Activated naive CD4-positive, alpha-beta T cell treated with anti-CD3 and anti-CD28 coated beads, Interleukin-2, amount 50 U/mL, for 72 hours (primary cell): ENCODE measurements at regions not wholly inside any gene's neighbourhood (a gene's known extent, or its start where the extent isn't known, plus 50 kb on each side); places are given as distances from the start of the nearest gene placed in this dataset.

Experiments
- ATAC-seq, 2 donors: fragments of 150-1000 bp; cut with Tn5 transposase; 2 replicates each; pipeline ENCODE4 v1.10.0; 2021; ENCODE audit warnings: mild to moderate bottlenecking in 2 of 2, moderate library complexity in 2 of 2
- DNase-seq, 2 donors: peaks; one replicate each; pipeline ENCODE4 v3.0.0; 2021 to 2022; ENCODE audit warnings: low spot score in 2 of 2
- H3K27ac Mint-ChIP-seq, 2 donors: one replicate each; pipeline ENCODE4 v1.8.0; 2022; ENCODE audit warnings: mild to moderate bottlenecking in 2 of 2, mixed read lengths in 2 of 2
- H3K36me3 Mint-ChIP-seq, 2 donors: one replicate each; pipeline ENCODE4 v1.8.0; 2022; ENCODE audit warnings: mixed read lengths in 2 of 2
- H3K9me3 Mint-ChIP-seq, 2 donors: one replicate each; pipeline ENCODE4 v1.8.0; 2022; ENCODE audit warnings: mixed read lengths in 2 of 2

DNA sequence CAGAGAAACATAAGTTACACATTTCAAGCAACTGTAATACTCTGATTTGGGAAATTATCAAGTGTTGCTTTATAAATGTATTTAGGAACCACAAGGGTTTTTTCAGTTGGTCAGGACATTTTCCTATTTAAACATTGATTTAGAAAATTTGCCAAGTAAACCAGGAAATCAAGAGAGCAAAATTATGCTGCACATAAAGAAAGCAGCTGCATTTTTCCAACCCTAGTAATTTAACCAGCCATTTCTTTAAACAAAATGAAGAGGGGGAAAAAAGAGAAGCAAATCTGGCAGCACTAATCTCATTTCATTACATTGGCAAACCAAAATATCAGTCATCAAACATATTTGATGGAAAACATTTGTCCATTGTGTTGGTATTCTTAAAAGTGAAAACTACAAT lies 271.4 kb downstream of the TLE1 start:
- Mint-ChIP-seq H3K36me3 (peaks cover 0 to 5% of the 10 kb centered on the region in 2 donors), H3K27ac (no peak overlapping the region)
- DNase-seq, result no peak

GRCh38 chr9:81417299-81417675 lies 272.1 kb downstream of the TLE1 start:
- Mint-ChIP-seq H3K9me3 (peaks cover 0 to 6% of the 10 kb centered on the region in 2 donors), H3K27ac (no peak overlapping the region), H3K36me3 (peaks cover 0 to 5% of the 10 kb centered on the region in 2 donors)
- DNase-seq, result no peak
- no peak for ATAC-seq

More for the DNA sequence above, 271.4 kb downstream of the TLE1 start:
- no peak for ATAC-seq
- peaks cover 0 to 6% of the 10 kb centered on the region in 2 donors for H3K9me3 Mint-ChIP-seq

- H3K9me3 Mint-ChIP-seq, result peaks cover 0 to 6% of the 10 kb centered on the region in 2 donors
- no peak for ATAC-seq
- DNase-seq, result no peak
- no peak overlapping the region for H3K27ac Mint-ChIP-seq
- peaks cover 0 to 5% of the 10 kb centered on the region in 2 donors for H3K36me3 Mint-ChIP-seq
Measured at GRCh38 chr9:81416476-81417298, 272.7 kb downstream of the TLE1 start.

DNA sequence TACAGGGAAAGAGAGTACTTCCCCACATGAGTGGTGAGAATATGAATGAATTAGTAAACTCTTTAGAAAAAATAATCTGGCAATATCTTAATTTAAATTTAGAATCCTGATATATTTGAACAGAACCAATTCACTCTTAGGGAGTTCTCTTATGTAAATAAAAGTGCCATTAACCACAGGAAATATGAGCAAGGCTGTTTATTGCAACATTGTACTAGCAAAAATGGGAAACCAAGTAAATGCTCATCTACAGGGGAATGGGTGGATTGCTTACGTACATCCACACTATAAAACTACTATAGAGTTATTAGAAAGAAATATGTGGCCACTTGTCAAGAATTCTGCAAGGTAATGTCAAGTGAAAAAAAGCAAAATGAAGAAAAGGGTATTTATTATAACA lies 274.5 kb downstream of the TLE1 start:
- H3K36me3 Mint-ChIP-seq, result peaks cover 0 to 5% of the 10 kb centered on the region in 2 donors
- DNase-seq (no peak), ATAC-seq (no peak)
- H3K27ac Mint-ChIP-seq, result no peak overlapping the region
- H3K9me3 Mint-ChIP-seq, result peaks cover 0 to 6% of the 10 kb centered on the region in 2 donors

GRCh38 chr9:81411961-81412360 lies 277.4 kb downstream of the TLE1 start:
- DNase-seq (no peak), ATAC-seq (no peak)
- H3K9me3 Mint-ChIP-seq, result peaks cover 0 to 3% of the 10 kb centered on the region in 2 donors
- H3K27ac Mint-ChIP-seq, result no peak overlapping the region
- H3K36me3 Mint-ChIP-seq, result peaks cover 0 to 3% of the 10 kb centered on the region in 2 donors

GRCh38 chr9:81410201-81410600 lies 279.1 kb downstream of the TLE1 start:
- ATAC-seq (no peak), DNase-seq (no peak)
- no peak overlapping the region for H3K27ac Mint-ChIP-seq
- no peaks in the 10 kb centered on the region for H3K9me3 Mint-ChIP-seq
- no peaks in the 10 kb centered on the region for H3K36me3 Mint-ChIP-seq

GRCh38 chr9:81408951-81409350 lies 280.4 kb downstream of the TLE1 start:
- no peak for DNase-seq
- no peak overlapping the region for H3K27ac Mint-ChIP-seq
- no peak for ATAC-seq
- H3K36me3 Mint-ChIP-seq, result no peaks in the 10 kb centered on the region
- H3K9me3 Mint-ChIP-seq, result peaks cover 0 to 4% of the 10 kb centered on the region in 2 donors

- H3K36me3 Mint-ChIP-seq, result no peaks in the 10 kb centered on the region
- ATAC-seq, result no peak
- H3K9me3 Mint-ChIP-seq, result peaks cover 0 to 7% of the 10 kb centered on the region in 2 donors
- H3K27ac Mint-ChIP-seq, result no peak overlapping the region
- DNase-seq, result no peak
Measured at GRCh38 chr9:81404931-81405598, 284.3 kb downstream of the TLE1 start.

DNA sequence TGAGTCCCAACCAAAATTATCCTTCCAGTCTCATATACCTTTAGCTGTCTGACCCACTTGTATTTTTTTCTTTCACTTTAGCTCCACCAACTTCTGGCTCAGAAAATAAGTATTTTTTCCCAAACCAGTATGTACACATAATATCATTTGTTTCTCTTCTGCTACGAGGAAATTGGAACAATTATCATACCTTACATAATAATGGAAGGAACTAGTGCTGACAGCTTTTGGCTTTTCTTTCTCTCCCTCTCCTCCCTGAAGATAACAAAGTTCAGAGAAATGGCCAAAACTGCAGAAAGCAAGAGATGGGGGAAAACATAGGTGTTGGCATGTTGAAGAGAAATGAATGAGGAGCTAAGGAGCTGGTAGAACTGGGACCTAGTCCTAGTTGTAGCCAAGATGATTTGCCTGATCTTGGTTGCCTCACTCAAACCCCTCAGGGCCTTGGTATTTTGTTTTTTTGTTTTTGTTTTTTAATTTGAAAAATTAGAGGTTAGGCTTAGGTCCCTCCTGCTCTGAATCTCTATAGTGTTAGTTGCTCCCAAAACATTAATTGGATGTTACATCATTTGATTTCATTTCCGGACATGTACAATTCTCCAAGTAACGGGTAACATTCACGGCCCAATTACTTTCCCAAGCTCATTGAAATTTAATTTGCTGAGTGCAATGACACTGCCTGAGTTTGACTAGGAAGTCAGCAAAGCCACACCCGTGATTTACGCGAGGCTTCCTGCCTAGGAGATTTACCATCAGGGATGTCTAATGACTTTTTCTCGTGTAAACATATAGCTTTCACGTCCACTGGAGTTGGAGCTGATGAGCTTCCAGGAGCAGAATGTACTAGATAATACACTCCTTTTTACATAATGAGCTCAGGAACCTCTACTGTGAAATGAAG lies 291.6 kb downstream of the TLE1 start:
- ATAC-seq, result no peak
- H3K27ac Mint-ChIP-seq, result no peak overlapping the region
- DNase-seq, result no peak
- H3K36me3 Mint-ChIP-seq, result peaks cover 0 to 6% of the 10 kb centered on the region in 2 donors
- peaks cover 5 to 12% of the 10 kb centered on the region in 2 donors for H3K9me3 Mint-ChIP-seq

GRCh38 chr9:81396528-81396927 lies 292.8 kb downstream of the TLE1 start:
- Mint-ChIP-seq H3K27ac (no peak overlapping the region), H3K36me3 (peaks cover 0 to 6% of the 10 kb centered on the region in 2 donors), H3K9me3 (peaks cover 5 to 12% of the 10 kb centered on the region in 2 donors)
- ATAC-seq (no peak), DNase-seq (no peak)

GRCh38 chr9:81395676-81396054 lies 293.7 kb downstream of the TLE1 start:
- peaks cover 5 to 12% of the 10 kb centered on the region in 2 donors for H3K9me3 Mint-ChIP-seq
- no peak for ATAC-seq
- no peak for DNase-seq
- peaks cover 0 to 6% of the 10 kb centered on the region in 2 donors for H3K36me3 Mint-ChIP-seq
- H3K27ac Mint-ChIP-seq, result no peak overlapping the region

GRCh38 chr9:81394881-81395675 lies 294.3 kb downstream of the TLE1 start:
- peaks cover 5 to 12% of the 10 kb centered on the region in 2 donors for H3K9me3 Mint-ChIP-seq
- DNase-seq, result no peak
- no peak for ATAC-seq
- no peak overlapping the region for H3K27ac Mint-ChIP-seq
- H3K36me3 Mint-ChIP-seq, result peaks cover 0 to 6% of the 10 kb centered on the region in 2 donors

- Mint-ChIP-seq H3K36me3 (peaks cover 0 to 2% of the 10 kb centered on the region in 2 donors), H3K9me3 (peaks cover 5 to 17% of the 10 kb centered on the region in 2 donors)
- no peak for DNase-seq
Measured at GRCh38 chr9:81393985-81394811, 295.1 kb downstream of the TLE1 start.

DNA sequence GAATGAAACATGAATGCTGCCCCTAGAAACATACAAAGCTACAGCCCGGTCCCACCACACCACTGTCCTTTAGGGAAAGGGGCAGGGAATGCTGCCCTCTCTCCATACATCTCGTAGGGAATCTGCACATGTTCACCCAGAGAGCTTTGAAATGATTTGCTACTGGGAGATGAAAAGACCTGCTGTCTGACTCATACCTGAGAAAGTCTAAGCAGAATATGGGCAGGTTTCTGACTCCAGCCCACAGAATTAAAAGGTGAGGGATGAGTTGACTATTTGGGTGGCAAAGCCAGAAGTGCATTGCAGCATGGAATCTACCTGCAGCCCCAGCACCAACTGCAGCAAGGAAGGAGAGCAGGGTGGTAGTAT lies 297.9 kb downstream of the TLE1 start:
- Mint-ChIP-seq H3K27ac (no peak overlapping the region), H3K36me3 (no peaks in the 10 kb centered on the region), H3K9me3 (peaks cover 0 to 16% of the 10 kb centered on the region in 2 donors)
- ATAC-seq (no peak), DNase-seq (no peak)

More at GRCh38 chr9:81393985-81394811, 295.1 kb downstream of the TLE1 start:
- no peak for ATAC-seq
- H3K27ac Mint-ChIP-seq, result no peak overlapping the region

GRCh38 chr9:81390792-81391456 lies 298.4 kb downstream of the TLE1 start:
- DNase-seq (no peak), ATAC-seq (no peak)
- H3K9me3 Mint-ChIP-seq, result peaks cover 0 to 19% of the 10 kb centered on the region in 2 donors
- H3K36me3 Mint-ChIP-seq, result no peaks in the 10 kb centered on the region
- H3K27ac Mint-ChIP-seq, result no peak overlapping the region
